G401 (cell line): ENCODE measurements at regions not wholly inside any gene's neighbourhood (a gene's known extent, or its start where the extent isn't known, plus 50 kb on each side); places are given as distances from the start of the nearest gene placed in this dataset.
"Not testable (repeated sequence)": the region's sequence is repeated elsewhere in the genome, so short reads cannot be mapped to it uniquely, and the experiment has no call there.

Source experiments
- DNase-seq: peaks from one replicate; pipeline ENCODE4 v3.0.0-alpha.2; 2015; ENCODE audit warnings: low spot score
- in situ Hi-C: cut with HindIII; loops from 2 replicates; pipeline ENCODE4 v1.10.0; 2016; ENCODE audit warnings: low sequenced_read_pairs, mixed read lengths

- in situ Hi-C loops: no loop called here
These were observed 102.6 kb downstream of the CAAP1 start for GRCh38 chr9:26789959-26790358.

GRCh38 chr9:26786564-26786963 lies 106.0 kb downstream of the CAAP1 start:
- no peak for DNase-seq
- in situ Hi-C loops: no loop called here

More at GRCh38 chr9:26789959-26790358, 102.6 kb downstream of the CAAP1 start:
- no peak for DNase-seq

GRCh38 chr9:26782899-26783298 lies 109.7 kb downstream of the CAAP1 start:
- in situ Hi-C loops: no loop called here
- DNase-seq: no peak

- in situ Hi-C loops: no loop called here
- DNase-seq: no peak
These were observed 110.7 kb downstream of the CAAP1 start for GRCh38 chr9:26781906-26782305.

GRCh38 chr9:26780307-26780706 lies 112.3 kb downstream of the CAAP1 start:
- DNase-seq, in situ Hi-C loops: not testable (repeated sequence)

GRCh38 chr9:26779062-26779461 lies 113.5 kb downstream of the CAAP1 start:
- DNase-seq: no peak
- in situ Hi-C loops: no loop called here

GRCh38 chr9:26775391-26775790 lies 117.2 kb downstream of the CAAP1 start:
- in situ Hi-C loops: no loop called here
- no peak for DNase-seq

- in situ Hi-C loops: no loop called here
- no peak for DNase-seq
These were observed 119.5 kb downstream of the CAAP1 start for GRCh38 chr9:26773056-26773455.

GRCh38 chr9:26770821-26771220 lies 121.8 kb downstream of the CAAP1 start:
- no peak for DNase-seq
- in situ Hi-C loops: no loop called here

GRCh38 chr9:26768145-26768544 lies 124.5 kb downstream of the CAAP1 start:
- in situ Hi-C loops: no loop called here

GRCh38 chr9:26760675-26761074 lies 131.9 kb downstream of the CAAP1 start:
- DNase-seq: no peak
- in situ Hi-C loops: no loop called here

More at GRCh38 chr9:26768145-26768544, 124.5 kb downstream of the CAAP1 start:
- no peak for DNase-seq

GRCh38 chr9:26758655-26759054 lies 133.9 kb downstream of the CAAP1 start:
- in situ Hi-C loops: no loop called here
- DNase-seq: no peak

GRCh38 chr9:26756881-26757280 lies 135.7 kb downstream of the CAAP1 start:
- DNase-seq: peak; percentile 9
- in situ Hi-C loops: no loop called here

- DNase-seq: no peak
- in situ Hi-C loops: no loop called here
These were observed 137.1 kb downstream of the CAAP1 start for GRCh38 chr9:26755476-26755875.

GRCh38 chr9:26754509-26755164 lies 138.0 kb downstream of the CAAP1 start:
- in situ Hi-C loops: no loop called here
- no peak for DNase-seq

- in situ Hi-C loops: no loop called here
- no peak for DNase-seq
These were observed 138.6 kb downstream of the CAAP1 start for GRCh38 chr9:26753971-26754370.

- DNase-seq: no peak
- in situ Hi-C loops: no loop called here
These were observed 142.4 kb downstream of the CAAP1 start for GRCh38 chr9:26750162-26750561.

- in situ Hi-C loops: no loop called here
- DNase-seq: no peak
These were observed 144.0 kb downstream of the CAAP1 start for GRCh38 chr9:26748449-26749058.

GRCh38 chr9:26747611-26748010 lies 145.0 kb downstream of the CAAP1 start:
- in situ Hi-C loops: no loop called here
- no peak for DNase-seq

GRCh38 chr9:26746357-26747072 lies 146.1 kb downstream of the CAAP1 start:
- in situ Hi-C loops: no loop called here

More at GRCh38 chr9:26746357-26747072, 146.1 kb downstream of the CAAP1 start:
- DNase-seq: no peak
